GF-D8 (cell line): ENCODE measurements at regions not wholly inside any gene's neighbourhood (a gene's known extent, or its start where the extent isn't known, plus 50 kb on each side); places are given as distances from the start of the nearest gene placed in this dataset.

Source experiments
- DNase-seq: peaks from one replicate; lab custom pipeline; 2025; lab: John Stamatoyannopoulos, UW

DNA sequence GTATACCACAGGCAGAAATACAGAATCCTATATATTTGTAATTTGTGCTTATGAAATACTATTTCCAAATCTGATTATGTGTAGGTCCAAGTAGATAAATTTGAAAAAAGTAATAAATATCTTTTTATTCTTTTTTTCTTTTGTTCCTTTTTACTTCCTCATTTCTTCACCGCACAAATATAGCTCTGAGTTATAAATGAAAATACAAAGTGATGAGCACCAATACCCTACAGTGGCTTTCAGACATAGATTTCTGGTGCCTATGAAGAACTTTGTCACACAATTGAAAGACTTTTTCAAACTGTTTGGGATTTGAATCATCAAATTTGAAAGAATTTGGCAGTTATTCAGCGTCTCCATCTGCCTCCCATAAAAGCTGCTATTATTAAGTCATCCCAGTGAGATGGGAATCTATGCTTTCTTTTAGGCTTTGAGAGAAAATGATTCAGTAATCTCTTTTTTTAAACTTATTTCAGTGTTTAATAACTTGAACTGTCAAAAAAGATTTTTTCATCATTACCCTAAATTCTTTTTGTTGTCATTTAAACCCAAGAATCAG is 363.6 kb upstream of the GOLIM4 start:
- no peak for DNase-seq

DNA sequence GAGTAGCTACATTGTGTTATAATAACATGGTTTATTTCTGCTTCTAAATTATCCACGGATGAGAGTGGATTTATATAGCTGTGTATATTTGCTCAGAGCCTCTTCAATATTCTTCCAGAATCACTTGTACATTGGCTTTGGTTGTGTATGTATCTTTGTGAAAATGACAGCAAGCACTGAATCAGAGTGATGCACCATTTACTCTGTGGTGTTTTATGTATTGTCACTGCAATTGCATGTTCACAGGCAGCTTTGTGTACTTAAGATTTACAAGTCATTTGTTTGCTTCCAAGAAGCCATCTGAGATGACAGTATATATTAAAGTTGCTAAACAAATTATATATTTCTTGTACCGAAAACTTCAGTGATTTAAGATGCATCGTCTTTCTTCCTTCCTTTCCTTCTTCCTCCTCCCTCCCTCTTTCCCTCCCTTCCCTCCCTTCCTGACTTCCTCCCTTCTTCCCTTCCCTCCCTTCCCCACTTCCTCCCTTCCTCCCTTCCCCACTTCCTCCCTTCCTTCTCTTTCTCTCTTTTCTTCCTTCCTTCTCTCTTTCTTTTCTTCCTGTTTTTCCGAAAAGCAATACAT is 362.3 kb upstream of the GOLIM4 start:
- DNase-seq, result no peak

DNA sequence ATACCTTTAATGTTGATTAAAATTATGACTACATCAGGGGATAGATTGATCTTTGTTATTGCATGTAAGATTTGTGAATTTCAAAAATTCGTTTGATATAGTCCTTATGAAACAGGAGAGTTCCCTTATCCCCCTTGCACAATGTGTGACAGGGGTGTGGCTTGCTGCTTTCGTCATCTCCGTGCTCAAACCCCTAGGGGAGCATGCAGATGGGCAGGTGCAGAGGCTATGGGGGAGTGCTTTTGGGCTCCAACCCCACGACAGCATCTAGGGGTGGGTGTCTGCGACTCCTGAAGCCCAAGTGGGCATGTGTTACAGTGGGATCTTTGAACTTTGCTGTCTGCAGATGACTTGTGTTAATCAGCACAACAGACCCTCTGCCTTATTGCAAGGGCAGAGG is 360.1 kb upstream of the GOLIM4 start:
- no peak for DNase-seq

DNA sequence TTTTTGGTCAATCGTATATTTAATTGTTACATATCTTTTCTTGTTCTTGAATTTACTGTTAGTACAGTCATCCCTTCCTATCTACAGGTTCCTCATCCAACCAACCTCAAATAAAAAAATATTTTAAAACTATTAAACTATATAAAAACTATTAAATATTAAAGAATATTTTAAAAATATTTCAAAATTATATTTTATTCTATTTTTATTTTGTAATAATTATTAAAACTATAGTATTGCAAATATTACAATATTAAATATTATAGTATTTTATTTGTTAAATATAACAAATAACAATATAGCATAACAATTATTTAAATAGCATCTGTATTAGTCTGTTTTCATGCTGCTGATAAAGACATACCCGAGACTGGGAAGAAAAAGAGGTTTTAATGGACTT is 357.9 kb upstream of the GOLIM4 start:
- no peak for DNase-seq

DNA sequence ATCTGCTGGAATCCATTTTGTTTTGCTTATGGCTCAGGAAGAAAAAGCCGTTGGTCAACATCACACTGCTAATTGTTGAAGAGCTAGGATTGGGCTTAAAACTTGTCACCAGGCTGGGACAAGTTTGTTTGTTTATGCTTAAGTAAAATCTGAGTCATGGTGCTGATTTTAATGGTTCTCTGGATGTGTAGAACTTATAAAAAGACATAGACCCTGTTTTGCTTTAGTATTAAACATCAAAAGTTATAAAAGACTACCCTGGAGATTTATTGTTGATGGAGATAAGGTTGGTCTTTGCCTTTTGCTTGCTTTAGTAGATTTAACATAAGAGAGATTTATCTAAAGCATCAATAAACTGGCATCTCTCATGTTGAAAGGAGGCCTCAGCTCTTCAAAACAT is 348.2 kb upstream of the GOLIM4 start:
- no peak for DNase-seq

DNA sequence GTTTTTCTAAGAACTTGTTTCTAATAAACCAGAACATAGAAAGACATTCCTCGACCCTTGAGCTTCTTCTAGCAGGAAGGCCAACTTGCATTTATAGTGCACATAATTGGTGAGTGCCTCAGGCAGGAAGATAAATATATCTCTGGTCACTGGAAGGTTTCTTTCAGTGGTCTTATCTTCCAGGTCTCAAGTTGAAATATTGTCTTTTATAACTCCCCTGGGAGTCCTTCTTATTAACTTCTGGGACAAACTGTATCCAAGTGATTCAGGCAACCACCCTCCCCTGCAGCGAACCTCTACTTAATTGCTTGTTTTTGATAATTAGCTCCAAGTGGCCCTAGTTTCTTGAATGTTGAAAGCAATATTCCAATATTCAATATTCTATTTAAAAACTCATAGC is 346.8 kb upstream of the GOLIM4 start:
- no peak for DNase-seq

DNA sequence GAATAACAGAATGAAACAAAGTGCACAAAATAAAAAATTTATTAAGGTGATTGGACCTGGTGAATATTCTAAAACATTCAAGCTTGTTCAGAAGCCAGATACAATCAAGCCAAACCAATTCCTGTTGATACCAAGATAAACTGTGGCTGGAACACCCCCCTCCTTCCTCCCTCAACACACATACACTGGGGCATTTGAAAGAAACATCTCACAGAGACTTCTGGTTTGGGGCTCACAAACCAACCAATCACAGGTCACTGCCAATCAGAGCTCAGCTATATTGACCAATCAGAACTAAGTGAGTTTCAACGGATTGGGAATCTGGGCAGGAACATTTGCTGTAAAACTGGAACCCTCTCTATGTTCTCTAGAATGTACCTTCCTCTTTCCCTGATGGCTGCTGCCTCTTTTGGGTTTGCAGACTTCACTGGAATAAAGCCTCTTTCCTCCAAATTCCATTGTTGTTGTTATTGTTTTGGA is 340.6 kb upstream of the GOLIM4 start:
- no peak for DNase-seq

DNA sequence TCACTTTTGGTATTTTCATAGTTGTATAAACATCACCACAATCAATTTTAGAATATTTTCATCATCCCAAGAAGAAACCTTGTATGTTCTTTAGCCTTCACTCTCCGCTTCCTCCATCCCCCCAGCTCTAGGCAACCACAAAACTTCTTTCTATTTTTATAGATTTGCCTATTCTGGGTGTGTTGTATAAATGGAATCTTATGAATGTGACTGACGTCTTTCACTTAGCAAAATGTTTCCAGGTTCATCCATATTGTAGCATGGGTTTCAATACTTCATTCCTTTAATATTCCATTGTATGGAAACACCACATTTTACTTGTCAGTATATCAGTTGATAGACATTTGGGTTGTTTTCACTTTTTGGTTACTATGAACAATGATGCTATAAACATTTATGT is 335.8 kb upstream of the GOLIM4 start:
- no peak for DNase-seq

DNA sequence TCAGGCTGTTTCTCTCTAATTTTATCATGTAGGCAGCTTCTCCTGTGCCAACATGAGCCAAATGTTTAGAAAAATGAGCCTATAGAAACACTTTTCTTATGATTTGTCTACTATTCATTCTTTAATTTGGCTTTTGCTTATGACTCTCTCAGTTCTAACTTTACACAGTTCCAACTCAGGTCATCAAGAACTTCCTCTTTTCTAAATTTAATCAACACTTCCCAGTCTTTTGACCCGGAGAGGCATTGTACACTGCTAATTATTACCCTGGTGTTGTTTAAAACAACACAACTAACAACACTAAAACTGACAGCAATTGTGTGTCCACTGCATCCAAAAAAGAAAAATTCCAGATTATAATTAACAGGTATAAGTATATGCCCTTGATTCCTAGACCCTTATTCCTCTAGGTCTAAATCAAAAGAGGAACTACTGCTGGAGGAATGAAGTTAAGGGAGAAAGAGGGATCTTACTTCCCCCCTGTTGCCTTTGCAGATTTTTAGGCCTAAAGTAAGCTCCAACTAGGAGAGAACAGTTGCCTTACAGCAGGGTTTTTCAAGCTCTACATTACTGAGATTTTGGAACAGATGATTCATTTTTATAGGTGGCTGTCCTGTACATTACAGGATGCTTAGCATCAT is 332.2 kb upstream of the GOLIM4 start:
- no peak for DNase-seq

DNA sequence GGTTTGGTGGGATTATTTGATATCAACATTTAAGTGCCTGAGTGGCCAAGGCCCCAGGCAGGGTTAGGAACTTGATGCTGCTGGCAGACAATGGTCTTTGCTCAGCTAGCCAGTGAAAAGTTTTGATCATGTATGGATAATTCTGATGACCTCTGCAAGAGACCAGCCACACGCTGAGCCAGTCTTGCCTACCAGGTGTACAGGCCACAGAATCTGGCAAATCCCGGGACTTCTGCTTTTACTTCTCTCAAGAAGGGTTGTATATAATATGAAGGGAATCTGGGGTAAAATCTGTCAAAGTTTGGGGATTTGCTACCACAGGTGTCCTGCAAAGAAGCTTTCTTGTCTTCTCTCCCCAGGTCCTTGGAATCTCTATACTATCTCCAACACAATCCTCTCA is 331.4 kb upstream of the GOLIM4 start:
- DNase-seq, result no peak

DNA sequence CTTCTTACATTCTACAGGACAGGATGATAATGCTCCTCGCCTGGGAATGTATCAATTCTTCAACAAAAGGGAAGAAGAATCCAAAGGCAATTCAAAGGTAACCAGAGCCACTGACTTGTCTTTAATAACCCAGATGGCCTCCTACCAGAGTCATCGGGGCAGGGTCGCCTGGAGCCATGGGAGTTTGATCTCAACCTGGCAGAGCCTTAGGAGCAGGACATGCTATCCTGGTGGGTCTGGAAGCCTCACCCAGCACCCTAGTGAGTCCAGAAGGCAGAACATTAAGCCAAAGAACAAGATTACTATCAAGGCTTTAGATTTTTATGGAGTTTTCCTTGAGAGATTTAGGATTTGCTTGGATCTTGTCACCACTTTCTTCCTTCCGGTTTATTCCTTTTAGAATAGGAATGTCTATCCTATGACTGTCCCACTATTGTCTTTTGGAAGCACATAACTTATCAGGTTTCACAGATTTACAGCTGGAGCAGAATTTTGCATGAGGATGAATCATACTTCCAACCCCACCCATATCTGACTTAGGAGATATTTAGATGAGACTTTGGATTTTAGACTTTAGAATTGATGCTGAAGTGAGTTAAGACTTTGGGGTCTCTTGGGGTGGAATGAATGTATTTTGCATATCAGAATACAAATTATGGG is 330.3 kb upstream of the GOLIM4 start:
- DNase-seq, result no peak

DNA sequence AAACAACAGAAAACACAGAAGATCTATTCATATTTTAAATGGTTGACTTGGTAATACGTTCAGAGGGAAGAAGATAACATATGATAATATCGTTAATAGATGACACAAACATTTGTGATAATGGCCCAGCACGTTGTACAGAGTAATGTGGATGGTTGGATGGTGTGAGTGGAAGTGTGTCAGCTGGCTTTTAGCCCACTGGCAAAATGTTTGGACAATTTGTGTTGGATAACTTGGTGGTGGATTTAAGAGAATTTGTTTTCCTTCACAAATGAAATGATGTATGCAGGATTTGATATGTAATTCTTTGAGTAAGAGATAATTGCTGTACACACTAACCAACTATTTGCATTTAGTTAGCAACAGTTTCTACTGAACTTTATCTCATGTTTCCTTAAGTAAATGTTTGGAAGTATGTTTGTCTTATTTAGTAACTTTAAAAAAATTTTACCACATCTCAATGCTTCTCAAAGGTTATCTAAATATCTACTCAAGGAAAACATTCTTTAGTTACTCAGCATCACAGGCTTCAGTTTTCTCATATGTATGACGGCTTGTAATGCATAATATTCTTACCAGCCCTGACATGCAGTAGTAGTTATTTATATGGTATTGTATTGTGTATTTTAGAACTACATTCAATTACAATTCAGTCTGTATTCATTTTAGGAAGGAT is 328.5 kb upstream of the GOLIM4 start:
- no peak for DNase-seq

DNA sequence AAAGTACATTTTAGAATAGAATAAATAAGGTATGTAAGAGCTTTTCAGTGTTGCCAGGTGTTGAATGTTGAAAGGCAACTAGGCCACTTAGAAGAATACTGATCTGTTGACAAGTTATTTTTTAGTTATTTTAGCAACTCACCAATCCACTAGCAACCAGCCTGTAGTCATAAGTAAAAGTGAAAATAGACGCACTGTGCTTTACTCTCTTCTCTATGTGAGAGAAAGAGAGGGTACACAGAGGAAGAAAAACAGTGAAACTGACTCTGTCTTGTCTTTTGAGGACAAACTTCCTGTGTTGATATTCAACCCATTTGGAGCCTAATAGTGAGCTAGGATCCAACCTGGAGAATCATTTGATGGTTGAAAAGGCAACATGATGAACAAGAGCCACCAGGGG is 327.1 kb upstream of the GOLIM4 start:
- no peak for DNase-seq

DNA sequence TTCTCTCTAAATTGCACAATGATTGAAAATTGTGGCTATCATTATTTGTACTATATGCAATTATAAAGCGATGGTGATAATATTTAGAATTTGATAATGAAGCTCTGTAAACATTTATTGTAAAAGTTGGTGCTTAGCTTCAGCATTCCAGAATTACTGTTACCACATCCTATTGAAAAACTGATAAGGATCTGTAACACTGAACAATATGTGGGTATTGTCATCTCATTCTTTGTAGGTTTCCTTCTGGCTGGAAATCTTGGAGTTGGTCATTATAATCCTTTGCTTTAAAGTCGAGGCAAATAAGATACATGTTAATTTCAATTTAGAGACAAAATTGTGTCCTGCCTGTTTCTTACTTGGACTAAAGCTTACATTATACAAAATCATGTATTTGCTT is 323.4 kb upstream of the GOLIM4 start:
- DNase-seq, result no peak

DNA sequence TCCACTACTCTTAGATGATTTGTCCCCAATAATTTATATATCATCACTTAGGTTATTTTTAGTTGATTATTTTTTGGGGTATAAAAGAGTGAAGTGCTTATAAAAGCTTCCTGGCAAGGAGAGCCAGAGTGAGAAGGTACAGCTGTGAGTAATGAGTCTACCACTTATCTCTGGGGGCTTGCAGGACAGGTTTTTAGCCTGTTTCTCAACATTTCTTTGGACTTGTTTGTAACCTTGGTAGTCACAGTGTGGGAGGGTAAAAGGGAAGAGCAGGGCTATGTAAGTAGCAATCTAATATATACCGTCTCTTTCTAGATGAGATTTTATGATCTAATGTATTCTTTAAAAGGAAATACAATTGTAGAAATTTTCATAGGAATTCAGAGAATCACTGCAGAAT is 321.3 kb upstream of the GOLIM4 start:
- DNase-seq, result no peak

DNA sequence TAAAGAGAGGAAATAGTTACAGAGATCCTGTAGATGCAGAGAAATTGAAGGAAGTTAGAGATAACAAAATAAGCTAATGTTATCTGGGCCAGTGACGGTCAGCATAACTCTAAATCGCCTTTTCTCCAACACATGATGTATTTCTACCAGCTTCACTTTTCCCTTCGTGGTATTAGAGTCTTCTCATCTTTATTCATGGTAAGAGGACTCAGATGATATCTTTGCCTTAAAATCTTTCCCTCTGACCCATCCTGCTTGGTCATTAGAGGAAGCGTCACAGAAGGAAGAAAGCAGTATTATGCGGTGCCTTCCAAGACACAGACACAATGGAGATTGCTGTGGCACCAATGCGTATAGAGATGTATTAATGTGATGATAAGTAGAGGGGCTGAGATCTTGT is 320.7 kb upstream of the GOLIM4 start:
- DNase-seq, result no peak

DNA sequence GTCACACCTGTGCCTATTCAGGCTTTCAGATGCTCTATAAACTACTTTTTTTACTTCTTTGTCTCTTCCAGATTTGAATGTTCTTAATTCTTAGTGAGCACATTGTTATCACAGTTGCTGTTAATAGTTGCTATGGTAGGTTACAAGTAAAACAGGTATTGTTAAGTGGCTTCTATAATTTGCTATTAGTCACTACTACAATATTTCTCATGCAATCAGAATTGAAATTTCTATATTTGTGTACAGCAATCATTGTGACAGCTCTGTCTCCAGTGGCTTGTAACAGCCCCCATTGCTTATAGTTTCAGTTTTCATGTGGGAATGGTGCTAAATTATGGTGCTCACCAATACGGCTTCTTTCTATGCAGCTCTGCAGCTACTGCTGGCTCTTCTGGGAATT is 318.4 kb upstream of the GOLIM4 start:
- no peak for DNase-seq

DNA sequence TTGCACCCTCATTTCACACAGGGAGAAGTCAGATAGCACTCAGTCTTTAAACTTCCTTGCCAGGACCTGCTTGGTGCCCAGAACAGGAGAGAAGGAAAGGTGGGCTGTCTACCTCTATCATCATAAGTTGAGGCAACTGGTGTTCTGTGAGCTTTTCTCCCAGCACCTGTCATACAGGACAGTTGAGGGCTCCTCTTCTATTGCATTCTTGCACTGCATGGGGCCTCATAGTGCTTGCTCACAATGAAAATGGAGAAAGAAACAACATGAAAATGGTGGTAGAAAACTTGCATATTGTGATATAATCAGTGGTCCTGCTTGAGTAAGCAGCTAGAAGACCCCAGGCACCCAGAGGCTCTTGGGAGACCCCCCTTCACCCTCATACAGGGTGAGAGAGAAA is 311.7 kb upstream of the GOLIM4 start:
- no peak for DNase-seq

DNA sequence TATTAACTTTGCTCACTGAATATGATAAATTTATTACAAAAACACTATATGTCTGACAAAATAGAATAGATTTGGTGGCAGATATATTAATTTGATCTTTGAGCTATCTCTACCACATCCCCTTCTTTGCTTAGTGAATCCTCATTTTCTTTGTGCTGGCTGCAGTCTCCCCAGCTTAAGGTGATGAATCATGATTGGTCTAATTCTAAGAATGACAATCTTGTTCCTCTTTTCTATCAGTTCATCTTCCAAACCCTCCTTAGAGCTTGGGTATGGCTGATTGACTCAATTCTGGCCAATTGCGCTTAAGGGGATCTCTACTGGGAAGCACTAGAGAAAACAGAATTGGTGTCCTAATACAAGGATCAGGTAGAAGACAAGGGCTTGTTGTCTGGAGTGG is 309.6 kb upstream of the GOLIM4 start:
- DNase-seq, result no peak

DNA sequence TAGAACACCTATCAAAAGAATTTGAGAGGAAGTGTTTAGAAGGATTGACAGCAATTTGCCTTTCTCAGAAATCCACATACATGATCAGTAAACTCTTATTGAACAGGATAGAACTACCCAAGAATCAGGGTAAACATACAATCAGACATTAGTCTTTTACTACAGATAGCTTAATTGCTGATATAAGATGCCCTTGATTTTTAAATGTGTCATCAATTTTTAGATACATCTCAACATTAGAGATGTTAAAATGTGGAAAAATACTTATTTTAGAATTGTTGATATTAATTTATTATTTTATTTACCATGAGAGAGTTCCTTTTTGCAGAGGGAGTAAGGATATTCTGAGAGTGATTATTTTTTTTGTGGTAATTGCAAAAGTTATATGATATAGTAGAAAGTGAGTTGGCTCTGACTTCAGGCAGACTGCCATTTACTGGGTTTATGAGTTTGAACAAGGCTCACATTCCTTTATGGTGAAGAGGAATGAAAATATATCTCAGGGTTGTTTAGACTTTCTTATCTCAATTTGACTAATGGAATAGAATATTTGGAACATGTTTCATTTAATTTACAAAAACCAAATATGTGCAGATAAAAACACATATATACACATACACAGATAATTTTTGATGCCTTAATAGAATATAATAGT is 302.8 kb upstream of the GOLIM4 start:
- no peak for DNase-seq

DNA sequence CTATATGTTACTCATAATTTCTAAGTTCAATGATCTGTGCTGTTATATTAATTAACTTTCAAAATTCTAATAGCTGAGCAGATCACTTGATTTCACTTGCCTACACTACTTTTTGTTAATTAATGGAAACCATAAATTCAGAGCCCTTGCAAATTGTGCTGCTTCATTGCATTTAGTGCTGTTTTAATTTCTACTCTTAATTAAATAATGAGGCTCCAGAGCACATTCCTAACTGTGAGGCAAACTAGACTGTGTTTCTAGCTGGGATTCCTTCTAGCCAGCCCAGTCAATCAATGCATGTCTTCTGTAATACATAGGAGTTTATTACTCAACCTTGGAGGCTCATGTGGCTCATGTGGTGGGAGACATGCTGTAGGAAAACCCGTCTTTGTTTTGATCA is 301.1 kb upstream of the GOLIM4 start:
- no peak for DNase-seq

DNA sequence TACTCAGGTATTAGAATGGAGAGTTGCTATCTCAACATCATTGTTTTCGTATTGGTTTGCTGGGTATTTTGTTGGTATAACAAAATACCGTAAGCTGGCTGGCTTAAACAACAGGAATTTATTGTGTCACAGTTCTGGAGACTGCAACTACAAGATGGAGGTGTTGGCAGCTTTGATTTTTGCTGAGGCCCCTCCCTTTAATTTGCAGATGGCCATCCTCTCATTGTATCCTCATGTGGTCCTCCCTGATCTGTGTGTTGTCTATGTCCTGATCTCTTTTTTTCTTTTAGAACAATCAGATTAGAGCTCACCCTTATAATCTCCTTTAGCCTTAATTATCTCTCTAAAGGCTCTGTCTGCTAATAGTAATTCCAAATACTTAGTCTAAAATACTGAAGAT is 299.8 kb upstream of the GOLIM4 start:
- DNase-seq, result no peak
